Calu3 (cell line): ENCODE measurements at regions not wholly inside any gene's neighbourhood (a gene's known extent, or its start where the extent isn't known, plus 50 kb on each side); places are given as distances from the start of the nearest gene placed in this dataset.

Source experiments
- BruUV-seq: library from RNA; stranded (reverse); fragments of 400-500 nt; replicated peaks from 2 replicates; lab custom pipeline; 2021; lab: Mats Ljungman, UMichigan
- CTCF ChIA-PET: fragments of 300-600 bp; sonication (Branson Sonifier 250); formaldehyde crosslinking; loops from one replicate; lab custom pipeline; 2022; ENCODE audit warnings: antibody characterized with exemption; lab: Charles Lee
- DNase-seq: peaks from one replicate; pipeline ENCODE4 v3.0.0; 2022
- H3K27ac Mint-ChIP-seq: one replicate; pipeline ENCODE4 v1.8.0; 2022; ENCODE audit warnings: mixed read lengths; ENCODE audit not compliant: unreplicated experiment
- H3K27me3 Mint-ChIP-seq: one replicate; pipeline ENCODE4 v1.8.0; 2022; ENCODE audit warnings: mixed read lengths; ENCODE audit not compliant: unreplicated experiment
- H3K36me3 Mint-ChIP-seq: one replicate; pipeline ENCODE4 v1.8.0; 2022; ENCODE audit warnings: mild to moderate bottlenecking, moderate library complexity, mixed read lengths; ENCODE audit not compliant: insufficient read depth, unreplicated experiment
- H3K4me1 Mint-ChIP-seq: one replicate; pipeline ENCODE4 v1.8.0; 2022; ENCODE audit warnings: mild to moderate bottlenecking, low read depth, mixed read lengths; ENCODE audit not compliant: unreplicated experiment
- H3K4me3 Mint-ChIP-seq: one replicate; pipeline ENCODE4 v1.8.0; 2022; ENCODE audit warnings: mild to moderate bottlenecking, low read depth, moderate library complexity, mixed read lengths; ENCODE audit not compliant: unreplicated experiment
- H3K9me3 Mint-ChIP-seq: one replicate; pipeline ENCODE4 v1.8.0; 2022; ENCODE audit warnings: low read depth, mixed read lengths; ENCODE audit not compliant: unreplicated experiment
- intact Hi-C: fragments of 100-400 bp; cut with micrococcal nuclease; formaldehyde crosslinking; loops from one replicate; pipeline ENCODE4 v1.10.0; 2022; ENCODE audit not compliant: unreplicated experiment
- TF ChIP-seq, protein P1 (sequence below): fragments of 200-600 bp; IDR thresholded peaks from one replicate; pipeline ENCODE4 v1.8.0; 2022; ENCODE audit warnings: antibody characterized with exemption; ENCODE audit not compliant: unreplicated experiment

DNA sequence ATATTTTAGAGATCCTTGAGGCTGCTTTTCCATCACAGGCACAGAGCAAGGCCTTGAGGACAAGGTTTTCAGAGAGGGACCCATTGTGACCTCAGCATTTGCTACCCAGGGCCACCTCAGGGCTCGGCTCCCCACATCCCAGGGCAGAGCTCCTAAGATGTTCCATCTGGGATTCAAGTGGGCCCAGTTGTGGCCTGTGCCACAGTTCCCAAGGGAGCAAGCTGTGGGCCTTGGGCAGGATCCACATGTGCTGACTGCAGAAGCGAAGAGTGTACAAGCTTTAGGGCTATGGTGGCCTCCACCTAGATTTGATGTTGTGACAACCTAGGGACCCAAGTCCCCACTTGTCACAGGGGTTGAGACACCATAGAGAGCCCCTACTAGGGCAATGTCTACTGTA is 608.1 kb downstream of the HACE1 start:
- Mint-ChIP-seq H3K27ac (no peak overlapping the region), H3K4me3 (no peak overlapping the region), H3K9me3 (peaks cover 5% of the 10 kb centered on the region), H3K4me1 (no peaks in the 10 kb centered on the region), H3K36me3 (no peaks in the 10 kb centered on the region), H3K27me3 (no peaks in the 10 kb centered on the region)
- BruUV-seq: no TSS peak
- CTCF ChIA-PET: no interaction called here
- no peak for DNase-seq
- intact Hi-C loops: no loop called here
- TF ChIP-seq, protein P1, sequence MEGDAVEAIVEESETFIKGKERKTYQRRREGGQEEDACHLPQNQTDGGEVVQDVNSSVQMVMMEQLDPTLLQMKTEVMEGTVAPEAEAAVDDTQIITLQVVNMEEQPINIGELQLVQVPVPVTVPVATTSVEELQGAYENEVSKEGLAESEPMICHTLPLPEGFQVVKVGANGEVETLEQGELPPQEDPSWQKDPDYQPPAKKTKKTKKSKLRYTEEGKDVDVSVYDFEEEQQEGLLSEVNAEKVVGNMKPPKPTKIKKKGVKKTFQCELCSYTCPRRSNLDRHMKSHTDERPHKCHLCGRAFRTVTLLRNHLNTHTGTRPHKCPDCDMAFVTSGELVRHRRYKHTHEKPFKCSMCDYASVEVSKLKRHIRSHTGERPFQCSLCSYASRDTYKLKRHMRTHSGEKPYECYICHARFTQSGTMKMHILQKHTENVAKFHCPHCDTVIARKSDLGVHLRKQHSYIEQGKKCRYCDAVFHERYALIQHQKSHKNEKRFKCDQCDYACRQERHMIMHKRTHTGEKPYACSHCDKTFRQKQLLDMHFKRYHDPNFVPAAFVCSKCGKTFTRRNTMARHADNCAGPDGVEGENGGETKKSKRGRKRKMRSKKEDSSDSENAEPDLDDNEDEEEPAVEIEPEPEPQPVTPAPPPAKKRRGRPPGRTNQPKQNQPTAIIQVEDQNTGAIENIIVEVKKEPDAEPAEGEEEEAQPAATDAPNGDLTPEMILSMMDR: no peak

DNA sequence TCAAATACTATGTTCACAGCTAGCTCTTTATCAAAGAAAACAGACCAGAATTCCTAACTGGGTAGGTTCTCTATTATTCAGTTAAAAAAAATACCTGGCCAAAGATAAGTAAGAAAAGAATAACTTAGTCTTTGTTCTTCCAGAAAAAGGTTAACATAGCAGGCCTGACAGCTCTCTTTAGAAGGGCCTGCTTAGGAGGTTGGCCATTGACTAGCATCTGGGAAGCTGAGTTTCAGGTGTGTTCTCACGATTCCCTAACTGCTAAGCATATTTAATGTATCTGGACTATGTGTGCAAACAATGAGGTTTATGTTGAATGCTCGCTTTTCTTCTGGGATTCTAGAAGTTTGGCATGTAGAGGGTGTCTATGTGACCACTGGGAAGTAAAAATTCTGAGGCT is 618.9 kb downstream of the HACE1 start:
- intact Hi-C loops: no loop called here
- no TSS peak for BruUV-seq
- DNase-seq: no peak
- no peaks in the 10 kb centered on the region for H3K4me1 Mint-ChIP-seq
- TF ChIP-seq, protein P1: no peak
- H3K27ac Mint-ChIP-seq: no peak overlapping the region
- peaks cover 7% of the 10 kb centered on the region for H3K9me3 Mint-ChIP-seq
- no peaks in the 10 kb centered on the region for H3K36me3 Mint-ChIP-seq
- CTCF ChIA-PET: no interaction called here
- H3K4me3 Mint-ChIP-seq: no peak overlapping the region
- H3K27me3 Mint-ChIP-seq: no peaks in the 10 kb centered on the region

DNA sequence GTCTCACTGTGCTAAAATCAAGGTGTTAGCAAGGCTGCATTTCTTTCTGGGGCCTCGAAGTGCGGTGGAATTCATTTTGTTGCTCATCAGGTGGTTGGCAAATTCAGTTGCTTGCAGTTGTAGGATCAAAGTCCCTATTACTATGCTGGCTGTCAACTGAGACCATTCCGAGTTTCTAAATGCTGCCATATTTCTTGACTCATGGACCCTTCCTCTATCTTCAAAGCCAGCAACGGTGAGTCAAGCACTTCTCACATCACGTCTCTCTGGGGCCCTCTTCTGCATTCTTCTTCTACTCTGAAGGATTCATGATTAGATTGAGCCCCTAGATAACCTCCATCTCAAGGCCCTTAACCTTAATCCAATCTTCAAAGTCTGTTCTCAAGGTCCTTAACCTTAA is 619.7 kb downstream of the HACE1 start:
- H3K4me1 Mint-ChIP-seq: no peaks in the 10 kb centered on the region
- H3K27ac Mint-ChIP-seq: no peak overlapping the region
- no peak overlapping the region for H3K4me3 Mint-ChIP-seq
- no peaks in the 10 kb centered on the region for H3K27me3 Mint-ChIP-seq
- CTCF ChIA-PET: no interaction called here
- H3K9me3 Mint-ChIP-seq: peaks cover 7% of the 10 kb centered on the region
- DNase-seq: no peak
- no TSS peak for BruUV-seq
- H3K36me3 Mint-ChIP-seq: no peaks in the 10 kb centered on the region
- TF ChIP-seq, protein P1: no peak
- intact Hi-C loops: no loop called here

DNA sequence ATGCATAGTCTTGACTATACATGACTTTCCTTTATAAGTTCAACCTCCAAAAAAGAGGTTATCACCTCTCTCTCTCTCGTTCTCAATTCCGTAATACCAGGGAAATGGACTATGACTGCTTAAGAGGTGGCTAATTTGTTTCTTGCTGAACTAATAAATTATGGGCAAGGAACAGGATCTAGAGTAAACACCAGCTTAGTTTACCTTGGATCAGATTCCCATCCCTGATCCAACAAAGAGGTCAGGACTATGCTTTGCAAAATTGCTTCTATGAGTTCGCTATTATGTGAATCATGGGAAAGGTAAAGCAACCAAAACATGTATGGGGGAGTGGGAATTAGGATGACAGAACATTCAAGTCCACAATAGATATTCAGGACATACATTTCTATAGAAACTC is 630.7 kb downstream of the HACE1 start:
- CTCF ChIA-PET: no interaction called here
- H3K9me3 Mint-ChIP-seq: peaks cover 1% of the 10 kb centered on the region
- intact Hi-C loops: no loop called here

More for the DNA sequence above, 630.7 kb downstream of the HACE1 start:
- BruUV-seq: no TSS peak
- DNase-seq: no peak
- H3K4me3 Mint-ChIP-seq: no peak overlapping the region
- H3K4me1 Mint-ChIP-seq: no peaks in the 10 kb centered on the region
- no peak overlapping the region for H3K27ac Mint-ChIP-seq
- H3K27me3 Mint-ChIP-seq: no peaks in the 10 kb centered on the region
- no peaks in the 10 kb centered on the region for H3K36me3 Mint-ChIP-seq
- TF ChIP-seq, protein P1: no peak
